HepG2 (cell line): ENCODE measurements at regions not wholly inside any gene's neighbourhood (a gene's known extent, or its start where the extent isn't known, plus 50 kb on each side); places are given as distances from the start of the nearest gene placed in this dataset.
A peak's percentile ranks its signal among the peaks of the same experiment; 100 is the strongest.

ENCODE experiments used
- EP300 ChIP-seq, 3 experiments: sonication (generic) in 1 of 3; formaldehyde crosslinking in 1 of 3; IDR thresholded peaks; 2 replicates each; pipeline versions ENCODE4 v1.5.1 to v1.6.1; 2011 to 2020; ENCODE audit warnings: low read depth in 2 of 3, low read length in 2 of 3, borderline replicate concordance in 1 of 3, improper control_type of control experiment in 1 of 3, mild to moderate bottlenecking in 1 of 3, missing genetic modification reagents in 1 of 3, moderate library complexity in 1 of 3
- KMT2A ChIP-seq: sonication (generic); formaldehyde crosslinking; IDR thresholded peaks from 2 replicates; pipeline ENCODE4 v1.4.0; 2020; ENCODE audit warnings: missing genetic modification reagents
- RFX1 ChIP-seq: fragments of 450-650 bp; IDR thresholded peaks from 2 replicates; pipeline ENCODE4 v1.6.1; 2017
- TARDBP ChIP-seq: sonication (generic); formaldehyde crosslinking; IDR thresholded peaks from 2 replicates; pipeline ENCODE4 v1.8.0; 2022; ENCODE audit warnings: mild to moderate bottlenecking, missing genetic modification reagents
- TGIF2 ChIP-seq: IDR thresholded peaks from 2 replicates; pipeline ENCODE4 v1.6.1; 2016; ENCODE audit warnings: control low read depth, missing compliant biosample characterization
- ZNF782 ChIP-seq: sonication (generic); formaldehyde crosslinking; IDR thresholded peaks from 2 replicates; pipeline ENCODE4 v1.4.0; 2020; ENCODE audit warnings: missing genetic modification reagents, mild to moderate bottlenecking, borderline replicate concordance
- ZSCAN29 ChIP-seq: sonication (generic); formaldehyde crosslinking; conservative IDR thresholded peaks from 2 replicates; pipeline ENCODE4 v1.4.0; 2020; ENCODE audit warnings: mild to moderate bottlenecking, missing genetic modification reagents
- TF ChIP-seq, protein P1 (sequence below): sonication (generic); formaldehyde crosslinking; IDR thresholded peaks from 2 replicates; pipeline ENCODE4 v1.4.0; 2020; ENCODE audit warnings: missing genetic modification reagents
- TF ChIP-seq, protein P2 (sequence below): sonication (generic); formaldehyde crosslinking; IDR thresholded peaks from 2 replicates; pipeline ENCODE4 v1.4.0; 2020; ENCODE audit warnings: missing genetic modification reagents
- TF ChIP-seq, protein P3 (sequence below): sonication (generic); formaldehyde crosslinking; IDR thresholded peaks from 2 replicates; pipeline ENCODE4 v1.8.1; 2023; ENCODE audit warnings: mild to moderate bottlenecking, missing genetic modification reagents
- TF ChIP-seq, protein P4 (sequence below): IDR thresholded peaks from 2 replicates; pipeline ENCODE4 v1.6.1; 2016; ENCODE audit warnings: low read depth, borderline replicate concordance
- TF ChIP-seq, protein P5 (sequence below): sonication (generic); formaldehyde crosslinking; IDR thresholded peaks from 2 replicates; pipeline ENCODE4 v1.4.0; 2020; ENCODE audit warnings: missing genetic modification reagents

DNA sequence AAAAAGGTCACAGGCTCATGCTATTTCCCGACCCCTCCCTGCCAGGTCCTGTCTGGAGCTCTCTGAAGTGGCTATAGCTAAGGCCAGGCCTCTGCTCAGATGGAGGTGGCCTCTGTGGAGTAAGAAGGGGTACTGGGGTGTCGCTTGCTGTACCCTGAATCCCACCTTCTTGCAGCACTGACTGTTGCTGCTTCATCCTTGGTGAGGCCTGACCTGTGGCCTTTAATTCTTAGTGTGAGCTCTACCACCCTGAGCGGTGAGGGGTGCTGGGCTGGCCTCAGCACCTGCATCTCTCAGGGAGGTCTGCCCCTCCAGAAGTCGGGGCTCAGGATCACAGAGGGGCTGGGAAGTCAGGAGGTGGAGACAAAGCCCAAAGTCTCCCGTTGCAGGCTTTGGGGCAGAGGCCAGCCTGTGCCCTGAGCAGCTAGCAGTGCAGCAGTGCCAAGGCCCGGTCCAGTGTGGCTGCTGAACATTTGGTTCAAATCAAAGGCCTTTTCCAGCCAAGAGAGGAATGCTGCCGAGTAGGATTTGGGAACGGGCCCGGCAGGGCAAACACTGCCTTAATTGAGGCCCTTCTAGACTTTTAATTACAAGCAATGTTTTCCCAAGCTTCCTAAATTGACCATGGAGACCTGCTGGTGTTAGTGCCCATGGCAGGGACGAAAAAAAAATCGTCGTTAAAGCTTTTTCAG, 133.5 kb upstream of the HAAO start (continued):
- TF ChIP-seq, protein P1, sequence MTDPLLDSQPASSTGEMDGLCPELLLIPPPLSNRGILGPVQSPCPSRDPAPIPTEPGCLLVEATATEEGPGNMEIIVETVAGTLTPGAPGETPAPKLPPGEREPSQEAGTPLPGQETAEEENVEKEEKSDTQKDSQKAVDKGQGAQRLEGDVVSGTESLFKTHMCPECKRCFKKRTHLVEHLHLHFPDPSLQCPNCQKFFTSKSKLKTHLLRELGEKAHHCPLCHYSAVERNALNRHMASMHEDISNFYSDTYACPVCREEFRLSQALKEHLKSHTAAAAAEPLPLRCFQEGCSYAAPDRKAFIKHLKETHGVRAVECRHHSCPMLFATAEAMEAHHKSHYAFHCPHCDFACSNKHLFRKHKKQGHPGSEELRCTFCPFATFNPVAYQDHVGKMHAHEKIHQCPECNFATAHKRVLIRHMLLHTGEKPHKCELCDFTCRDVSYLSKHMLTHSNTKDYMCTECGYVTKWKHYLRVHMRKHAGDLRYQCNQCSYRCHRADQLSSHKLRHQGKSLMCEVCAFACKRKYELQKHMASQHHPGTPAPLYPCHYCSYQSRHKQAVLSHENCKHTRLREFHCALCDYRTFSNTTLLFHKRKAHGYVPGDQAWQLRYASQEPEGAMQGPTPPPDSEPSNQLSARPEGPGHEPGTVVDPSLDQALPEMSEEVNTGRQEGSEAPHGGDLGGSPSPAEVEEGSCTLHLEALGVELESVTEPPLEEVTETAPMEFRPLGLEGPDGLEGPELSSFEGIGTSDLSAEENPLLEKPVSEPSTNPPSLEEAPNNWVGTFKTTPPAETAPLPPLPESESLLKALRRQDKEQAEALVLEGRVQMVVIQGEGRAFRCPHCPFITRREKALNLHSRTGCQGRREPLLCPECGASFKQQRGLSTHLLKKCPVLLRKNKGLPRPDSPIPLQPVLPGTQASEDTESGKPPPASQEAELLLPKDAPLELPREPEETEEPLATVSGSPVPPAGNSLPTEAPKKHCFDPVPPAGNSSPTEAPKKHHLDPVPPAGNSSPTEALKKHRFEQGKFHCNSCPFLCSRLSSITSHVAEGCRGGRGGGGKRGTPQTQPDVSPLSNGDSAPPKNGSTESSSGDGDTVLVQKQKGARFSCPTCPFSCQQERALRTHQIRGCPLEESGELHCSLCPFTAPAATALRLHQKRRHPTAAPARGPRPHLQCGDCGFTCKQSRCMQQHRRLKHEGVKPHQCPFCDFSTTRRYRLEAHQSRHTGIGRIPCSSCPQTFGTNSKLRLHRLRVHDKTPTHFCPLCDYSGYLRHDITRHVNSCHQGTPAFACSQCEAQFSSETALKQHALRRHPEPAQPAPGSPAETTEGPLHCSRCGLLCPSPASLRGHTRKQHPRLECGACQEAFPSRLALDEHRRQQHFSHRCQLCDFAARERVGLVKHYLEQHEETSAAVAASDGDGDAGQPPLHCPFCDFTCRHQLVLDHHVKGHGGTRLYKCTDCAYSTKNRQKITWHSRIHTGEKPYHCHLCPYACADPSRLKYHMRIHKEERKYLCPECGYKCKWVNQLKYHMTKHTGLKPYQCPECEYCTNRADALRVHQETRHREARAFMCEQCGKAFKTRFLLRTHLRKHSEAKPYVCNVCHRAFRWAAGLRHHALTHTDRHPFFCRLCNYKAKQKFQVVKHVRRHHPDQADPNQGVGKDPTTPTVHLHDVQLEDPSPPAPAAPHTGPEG (CRISPR knock-in tag): no peak
- TF ChIP-seq, protein P2, sequence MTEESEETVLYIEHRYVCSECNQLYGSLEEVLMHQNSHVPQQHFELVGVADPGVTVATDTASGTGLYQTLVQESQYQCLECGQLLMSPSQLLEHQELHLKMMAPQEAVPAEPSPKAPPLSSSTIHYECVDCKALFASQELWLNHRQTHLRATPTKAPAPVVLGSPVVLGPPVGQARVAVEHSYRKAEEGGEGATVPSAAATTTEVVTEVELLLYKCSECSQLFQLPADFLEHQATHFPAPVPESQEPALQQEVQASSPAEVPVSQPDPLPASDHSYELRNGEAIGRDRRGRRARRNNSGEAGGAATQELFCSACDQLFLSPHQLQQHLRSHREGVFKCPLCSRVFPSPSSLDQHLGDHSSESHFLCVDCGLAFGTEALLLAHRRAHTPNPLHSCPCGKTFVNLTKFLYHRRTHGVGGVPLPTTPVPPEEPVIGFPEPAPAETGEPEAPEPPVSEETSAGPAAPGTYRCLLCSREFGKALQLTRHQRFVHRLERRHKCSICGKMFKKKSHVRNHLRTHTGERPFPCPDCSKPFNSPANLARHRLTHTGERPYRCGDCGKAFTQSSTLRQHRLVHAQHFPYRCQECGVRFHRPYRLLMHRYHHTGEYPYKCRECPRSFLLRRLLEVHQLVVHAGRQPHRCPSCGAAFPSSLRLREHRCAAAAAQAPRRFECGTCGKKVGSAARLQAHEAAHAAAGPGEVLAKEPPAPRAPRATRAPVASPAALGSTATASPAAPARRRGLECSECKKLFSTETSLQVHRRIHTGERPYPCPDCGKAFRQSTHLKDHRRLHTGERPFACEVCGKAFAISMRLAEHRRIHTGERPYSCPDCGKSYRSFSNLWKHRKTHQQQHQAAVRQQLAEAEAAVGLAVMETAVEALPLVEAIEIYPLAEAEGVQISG (CRISPR knock-in tag): no peak
- no peak for TF ChIP-seq EP300 (IDR thresholded peaks at IDR 0.05; ENCODE audit: low read depth in 2 of 2, low read length in 2 of 2)
- TF ChIP-seq EP300 (CRISPR knock-in tag; IDR thresholded peaks at IDR 0.05; ENCODE audit: borderline replicate concordance): no peak
- TF ChIP-seq KMT2A: no peak; the same call in 1 of the 2 replicates
- TF ChIP-seq TARDBP (CRISPR knock-in tag): peak; percentile 34; the same call in 1 of the 2 replicates
- TF ChIP-seq, protein P3, sequence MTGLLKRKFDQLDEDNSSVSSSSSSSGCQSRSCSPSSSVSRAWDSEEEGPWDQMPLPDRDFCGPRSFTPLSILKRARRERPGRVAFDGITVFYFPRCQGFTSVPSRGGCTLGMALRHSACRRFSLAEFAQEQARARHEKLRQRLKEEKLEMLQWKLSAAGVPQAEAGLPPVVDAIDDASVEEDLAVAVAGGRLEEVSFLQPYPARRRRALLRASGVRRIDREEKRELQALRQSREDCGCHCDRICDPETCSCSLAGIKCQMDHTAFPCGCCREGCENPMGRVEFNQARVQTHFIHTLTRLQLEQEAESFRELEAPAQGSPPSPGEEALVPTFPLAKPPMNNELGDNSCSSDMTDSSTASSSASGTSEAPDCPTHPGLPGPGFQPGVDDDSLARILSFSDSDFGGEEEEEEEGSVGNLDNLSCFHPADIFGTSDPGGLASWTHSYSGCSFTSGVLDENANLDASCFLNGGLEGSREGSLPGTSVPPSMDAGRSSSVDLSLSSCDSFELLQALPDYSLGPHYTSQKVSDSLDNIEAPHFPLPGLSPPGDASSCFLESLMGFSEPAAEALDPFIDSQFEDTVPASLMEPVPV: peak; percentile 56; the same call in 1 of the 2 replicates
- 0 out of 2 replicates have a peak, but pooled peaks have one; percentile 2 for TF ChIP-seq ZSCAN29
- TF ChIP-seq RFX1: no peak
- peak; percentile 61; the same call in 1 of the 2 replicates for TF ChIP-seq TGIF2 (CRISPR knock-in tag)
- TF ChIP-seq ZNF782 (CRISPR knock-in tag): 0 out of 2 replicates have a peak, but pooled peaks have one; percentile 42
- TF ChIP-seq, protein P4, sequence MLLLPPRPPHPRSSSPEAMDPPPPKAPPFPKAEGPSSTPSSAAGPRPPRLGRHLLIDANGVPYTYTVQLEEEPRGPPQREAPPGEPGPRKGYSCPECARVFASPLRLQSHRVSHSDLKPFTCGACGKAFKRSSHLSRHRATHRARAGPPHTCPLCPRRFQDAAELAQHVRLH: no peak
- TF ChIP-seq, protein P5, sequence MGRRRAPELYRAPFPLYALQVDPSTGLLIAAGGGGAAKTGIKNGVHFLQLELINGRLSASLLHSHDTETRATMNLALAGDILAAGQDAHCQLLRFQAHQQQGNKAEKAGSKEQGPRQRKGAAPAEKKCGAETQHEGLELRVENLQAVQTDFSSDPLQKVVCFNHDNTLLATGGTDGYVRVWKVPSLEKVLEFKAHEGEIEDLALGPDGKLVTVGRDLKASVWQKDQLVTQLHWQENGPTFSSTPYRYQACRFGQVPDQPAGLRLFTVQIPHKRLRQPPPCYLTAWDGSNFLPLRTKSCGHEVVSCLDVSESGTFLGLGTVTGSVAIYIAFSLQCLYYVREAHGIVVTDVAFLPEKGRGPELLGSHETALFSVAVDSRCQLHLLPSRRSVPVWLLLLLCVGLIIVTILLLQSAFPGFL (CRISPR knock-in tag): no peak
